ENCODE measurements at regions not wholly inside any gene's neighbourhood (a gene's known extent, or its start where the extent isn't known, plus 50 kb on each side); places are given as distances from the start of the nearest gene placed in this dataset.
A peak's percentile ranks its signal among the peaks of the same experiment; 100 is the strongest.

DNA sequence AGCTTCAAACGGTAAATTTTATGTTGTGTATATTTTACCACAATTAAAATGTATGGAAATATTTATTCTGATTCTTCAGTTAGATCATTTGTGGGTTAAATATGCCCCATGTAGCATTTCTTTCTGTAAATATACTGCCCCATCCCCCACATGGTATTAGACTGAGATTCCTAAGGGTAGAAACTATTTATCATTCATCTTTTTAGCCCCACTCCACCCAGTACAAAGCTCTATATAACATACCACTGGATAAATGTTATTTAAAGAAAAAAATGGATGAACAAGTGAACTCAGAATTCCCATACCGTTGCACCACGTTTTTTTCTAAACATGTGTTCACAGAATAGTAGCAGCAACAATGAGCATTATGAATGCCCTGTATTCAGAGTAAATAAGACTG lies 234.0 kb upstream of the IRF2BP2 start:
- BruUV-seq (replicated peaks), result no TSS peak
- no peaks in the 10 kb centered on the region for H3K9me1 ChIP-seq (ENCODE audit: control insufficient read depth, insufficient read depth, low read length)
- FAIRE-seq (no peak), ATAC-seq (no peak), DNase-seq (ENCODE audit: extremely low read depth in 1 of 4, low spot score in 3 of 4) (no peak)
- H3K4me2 ChIP-seq (ENCODE audit: insufficient read depth, low read length), result no peak overlapping the region
- in situ Hi-C loops (cut with MboI), result no loop called here
- WGBS (ENCODE audit: insufficient coverage, low coverage, missing lambda C conversion rate), result 32% methylated on average over 3 of the region's 3 CpGs
- H3K27me3 ChIP-seq (ENCODE audit: control insufficient read depth in 2 of 2, insufficient read depth in 2 of 2, low read length in 2 of 2), result no peaks in the 10 kb centered on the region
- H3K27ac ChIP-seq (ENCODE audit: extremely low read depth, low read depth, low read length), result no peak overlapping the region
- H4K20me1 ChIP-seq (replicated peaks; ENCODE audit: control insufficient read depth, insufficient read depth, low read length), result no peaks in the 10 kb centered on the region
- no peak overlapping the region for H3K4me3 ChIP-seq
- TF ChIP-seq SP2 (IDR thresholded peaks at IDR 0.05; ENCODE audit: extremely low read depth, low read depth, low read length, poor library complexity, severe bottlenecking) (no peak), SMARCC2 (IDR thresholded peaks at IDR 0.05; ENCODE audit: low read depth) (no peak), ZNF175 (CRISPR knock-in tag; IDR thresholded peaks at IDR 0.05; ENCODE audit: low read depth) (0 out of 2 replicates have a peak, but pooled peaks have one; percentile 22), KLF10 (CRISPR knock-in tag; IDR thresholded peaks at IDR 0.05) (no peak)
- TF ChIP-seq, protein P1, sequence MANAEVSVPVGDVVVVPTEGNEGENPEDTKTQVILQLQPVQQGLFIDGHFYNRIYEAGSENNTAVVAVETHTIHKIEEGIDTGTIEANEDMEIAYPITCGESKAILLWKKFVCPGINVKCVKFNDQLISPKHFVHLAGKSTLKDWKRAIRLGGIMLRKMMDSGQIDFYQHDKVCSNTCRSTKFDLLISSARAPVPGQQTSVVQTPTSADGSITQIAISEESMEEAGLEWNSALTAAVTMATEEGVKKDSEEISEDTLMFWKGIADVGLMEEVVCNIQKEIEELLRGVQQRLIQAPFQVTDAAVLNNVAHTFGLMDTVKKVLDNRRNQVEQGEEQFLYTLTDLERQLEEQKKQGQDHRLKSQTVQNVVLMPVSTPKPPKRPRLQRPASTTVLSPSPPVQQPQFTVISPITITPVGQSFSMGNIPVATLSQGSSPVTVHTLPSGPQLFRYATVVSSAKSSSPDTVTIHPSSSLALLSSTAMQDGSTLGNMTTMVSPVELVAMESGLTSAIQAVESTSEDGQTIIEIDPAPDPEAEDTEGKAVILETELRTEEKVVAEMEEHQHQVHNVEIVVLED (CRISPR knock-in tag; IDR thresholded peaks at IDR 0.05), result no peak
- ChIA-PET CTCF (ENCODE audit: low intra/inter-chr PET ratio) (no interaction called here), POLR2A (interaction anchor here (1.1 to 1.4 kb wide), 2 partner anchors 19 to 32 kb away, joined by 4 read pairs; no protein-coding TSS in a partner anchor)
- intact Hi-C loops (cut with micrococcal nuclease), result no loop called here
- no peaks in the 10 kb centered on the region for H3K79me2 ChIP-seq (ENCODE audit: control insufficient read depth, insufficient read depth, low read length)
- H2AFZ ChIP-seq (ENCODE audit: low read depth, low read length), result peak overlapping the region; percentile 71; the same call in 1 of the 2 replicates
- no peak overlapping the region for H3K9ac ChIP-seq (ENCODE audit: insufficient read depth in 1 of 2, low read depth in 2 of 2, low read length in 2 of 2)
- H3K36me3 ChIP-seq (ENCODE audit: control insufficient read depth, insufficient read depth, low read length), result no peaks in the 10 kb centered on the region
- H3K4me1 ChIP-seq (replicated peaks in 1 of 2; ENCODE audit: control insufficient read depth in 2 of 2, insufficient read depth in 2 of 2, low read length in 2 of 2), result peaks cover 13 to 57% of the 10 kb centered on the region in 2 experiments
- H3K9me3 ChIP-seq (replicated peaks; ENCODE audit: control insufficient read depth, insufficient read depth, low read depth, low read length), result no peaks in the 10 kb centered on the region

All from K562 (cell line).